ENCODE measurements at regions not wholly inside any gene's neighbourhood (a gene's known extent, or its start where the extent isn't known, plus 50 kb on each side); places are given as distances from the start of the nearest gene placed in this dataset.

DNA sequence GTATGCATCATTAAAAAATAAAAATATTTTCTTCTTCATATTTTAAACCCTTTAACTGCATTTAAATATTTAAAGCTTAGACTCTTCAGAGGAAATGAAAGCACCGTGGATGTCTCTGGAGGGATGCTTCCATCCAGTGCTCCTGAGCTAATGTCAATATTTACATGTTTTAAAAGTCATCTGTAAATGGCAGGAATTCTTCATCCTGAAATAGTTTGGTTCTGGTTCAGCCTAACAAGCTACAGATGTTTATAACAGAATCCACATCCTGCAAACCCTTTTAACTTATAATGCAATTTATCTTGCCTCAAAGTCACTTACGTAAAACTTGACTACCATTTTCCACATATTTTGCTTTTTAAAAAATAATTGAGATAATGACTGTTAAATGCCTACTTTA lies 1207.3 kb downstream of the SLC16A7 start:
- TF ChIP-seq ZNF513 (tag by site-specific recombination; IDR thresholded peaks at IDR 0.05) = no peak
- no peak for TF ChIP-seq GLIS1 (tag by site-specific recombination; IDR thresholded peaks at IDR 0.05)
- TF ChIP-seq ZNF677 (tag by site-specific recombination; IDR thresholded peaks at IDR 0.05) = no peak
- no peak for TF ChIP-seq ZSCAN5A (tag by site-specific recombination; IDR thresholded peaks at IDR 0.05)
- TF ChIP-seq, protein P1, sequence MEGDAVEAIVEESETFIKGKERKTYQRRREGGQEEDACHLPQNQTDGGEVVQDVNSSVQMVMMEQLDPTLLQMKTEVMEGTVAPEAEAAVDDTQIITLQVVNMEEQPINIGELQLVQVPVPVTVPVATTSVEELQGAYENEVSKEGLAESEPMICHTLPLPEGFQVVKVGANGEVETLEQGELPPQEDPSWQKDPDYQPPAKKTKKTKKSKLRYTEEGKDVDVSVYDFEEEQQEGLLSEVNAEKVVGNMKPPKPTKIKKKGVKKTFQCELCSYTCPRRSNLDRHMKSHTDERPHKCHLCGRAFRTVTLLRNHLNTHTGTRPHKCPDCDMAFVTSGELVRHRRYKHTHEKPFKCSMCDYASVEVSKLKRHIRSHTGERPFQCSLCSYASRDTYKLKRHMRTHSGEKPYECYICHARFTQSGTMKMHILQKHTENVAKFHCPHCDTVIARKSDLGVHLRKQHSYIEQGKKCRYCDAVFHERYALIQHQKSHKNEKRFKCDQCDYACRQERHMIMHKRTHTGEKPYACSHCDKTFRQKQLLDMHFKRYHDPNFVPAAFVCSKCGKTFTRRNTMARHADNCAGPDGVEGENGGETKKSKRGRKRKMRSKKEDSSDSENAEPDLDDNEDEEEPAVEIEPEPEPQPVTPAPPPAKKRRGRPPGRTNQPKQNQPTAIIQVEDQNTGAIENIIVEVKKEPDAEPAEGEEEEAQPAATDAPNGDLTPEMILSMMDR (tag by site-specific recombination; IDR thresholded peaks at IDR 0.05) = no peak

Measured in HEK293 (cell line).